GM23338 (cell line): ENCODE measurements at regions not wholly inside any gene's neighbourhood (a gene's known extent, or its start where the extent isn't known, plus 50 kb on each side); places are given as distances from the start of the nearest gene placed in this dataset.

Experiments
- ATAC-seq: fragments of 200-7000 bp; cut with Tn5 transposase; 3 replicates; pipeline ENCODE4 v1.9.1; 2020
- DNase-seq: peaks from one replicate; pipeline ENCODE4 v3.0.0-alpha.2; 2015; ENCODE audit warnings: low spot score
- H2AFZ ChIP-seq: fragments of 200-600 bp; sonication (generic); 2 replicates; pipeline ENCODE4 v1.8.0; 2016; ENCODE audit warnings: antibody characterized with exemption, mild to moderate bottlenecking, moderate library complexity
- H3F3A ChIP-seq: fragments of 200-600 bp; sonication (generic); replicated peaks from 2 replicates; pipeline ENCODE4 v1.8.0; 2017; ENCODE audit warnings: antibody characterized with exemption, mixed run types, low read depth
- H3K27ac ChIP-seq: fragments of 200-600 bp; sonication (generic); 2 replicates; pipeline ENCODE4 v1.6.1; 2016; ENCODE audit warnings: low read depth
- H3K27me3 ChIP-seq: fragments of 200-600 bp; sonication (generic); 2 replicates; pipeline ENCODE4 v1.8.0; 2016; ENCODE audit warnings: mild to moderate bottlenecking, mixed run types, moderate library complexity; ENCODE audit not compliant: insufficient read depth
- H3K36me3 ChIP-seq: fragments of 200-600 bp; sonication (generic); 2 replicates; pipeline ENCODE4 v1.8.0; 2016; ENCODE audit warnings: mild to moderate bottlenecking; ENCODE audit not compliant: insufficient read depth
- H3K4me1 ChIP-seq: fragments of 200-600 bp; sonication (generic); 2 replicates; pipeline ENCODE4 v1.8.0; 2016; ENCODE audit warnings: mild to moderate bottlenecking, moderate library complexity; ENCODE audit not compliant: insufficient read depth
- H3K4me2 ChIP-seq: fragments of 200-600 bp; sonication (generic); 2 replicates; pipeline ENCODE4 v1.7.1; 2017; ENCODE audit warnings: mixed run types
- H3K4me3 ChIP-seq: fragments of 200-600 bp; sonication (generic); 2 replicates; pipeline ENCODE4 v1.6.1; 2016; ENCODE audit warnings: mixed run types
- H3K79me2 ChIP-seq: fragments of 200-600 bp; sonication (generic); replicated peaks from 2 replicates; pipeline ENCODE4 v1.8.0; 2017; ENCODE audit warnings: mild to moderate bottlenecking; ENCODE audit not compliant: insufficient read depth
- H3K9me2 ChIP-seq: fragments of 200-600 bp; sonication (generic); 2 replicates; pipeline ENCODE4 v1.8.0; 2017; ENCODE audit not compliant: insufficient read depth
- H4K20me1 ChIP-seq: fragments of 200-600 bp; sonication (generic); replicated peaks from 2 replicates; pipeline ENCODE4 v1.8.0; 2017; ENCODE audit warnings: mild to moderate bottlenecking; ENCODE audit not compliant: insufficient read depth
- H3K27ac Mint-ChIP-seq: 2 replicates; pipeline ENCODE4 v1.8.0; 2020; ENCODE audit warnings: inconsistent platforms, mild to moderate bottlenecking, moderate library complexity, mixed read lengths
- H3K27me3 Mint-ChIP-seq: 3 replicates; pipeline ENCODE4 v1.8.0; 2022; ENCODE audit warnings: low read depth, mild to moderate bottlenecking, moderate library complexity, mixed read lengths, inconsistent platforms; ENCODE audit not compliant: insufficient read depth, poor library complexity
- H3K36me3 Mint-ChIP-seq: 3 replicates; pipeline ENCODE4 v1.8.0; 2021; ENCODE audit warnings: low read depth, mild to moderate bottlenecking, inconsistent platforms, moderate library complexity, mixed read lengths
- H3K4me1 Mint-ChIP-seq: 3 replicates; pipeline ENCODE4 v1.8.0; 2020; ENCODE audit warnings: mild to moderate bottlenecking, inconsistent platforms, mixed read lengths
- H3K4me3 Mint-ChIP-seq: 3 replicates; pipeline ENCODE4 v1.8.0; 2021; ENCODE audit warnings: moderate library complexity, mild to moderate bottlenecking, inconsistent platforms, mixed read lengths
- H3K9me3 Mint-ChIP-seq: 3 replicates; pipeline ENCODE4 v1.8.0; 2020; ENCODE audit warnings: moderate library complexity, mild to moderate bottlenecking, inconsistent platforms, mixed read lengths
- CREB1 ChIP-seq: fragments of 250-450 bp; sonication (Bioruptor Pico); IDR thresholded peaks from 2 replicates; pipeline ENCODE4 v1.5.0; 2020; ENCODE audit warnings: low read depth, mild to moderate bottlenecking, moderate library complexity
- CTCF ChIP-seq, 2 experiments: fragments of 200-600 bp in 1 of 2; sonication (generic) in 1 of 2; conservative IDR thresholded peaks; 2 replicates each; pipeline versions ENCODE4 v1.5.1 to v1.6.1; 2016 to 2017; ENCODE audit warnings: antibody characterized with exemption in 2 of 2, low read depth in 2 of 2, mild to moderate bottlenecking in 2 of 2, moderate library complexity in 1 of 2
- ETS1 ChIP-seq: IDR thresholded peaks from 2 replicates; pipeline ENCODE4 v1.6.1; 2016; ENCODE audit warnings: antibody characterized with exemption
- EZH2 ChIP-seq: fragments of 200-600 bp; sonication (generic); IDR thresholded peaks from one replicate; pipeline ENCODE4 v1.8.0; 2017; ENCODE audit warnings: antibody characterized with exemption, mild to moderate bottlenecking, low read depth; ENCODE audit not compliant: unreplicated experiment
- EZH2phosphoT487 ChIP-seq: fragments of 200-600 bp; sonication (generic); IDR thresholded peaks from one replicate; pipeline ENCODE4 v1.8.1; 2018; ENCODE audit warnings: antibody characterized with exemption; ENCODE audit not compliant: unreplicated experiment
- JUNB ChIP-seq: IDR thresholded peaks from one replicate; pipeline ENCODE4 v1.6.1; 2016; ENCODE audit warnings: antibody characterized with exemption; ENCODE audit not compliant: unreplicated experiment
- NANOG ChIP-seq: IDR thresholded peaks from 2 replicates; pipeline ENCODE4 v1.6.1; 2016; ENCODE audit warnings: antibody characterized with exemption, borderline replicate concordance
- POLR2AphosphoS5 ChIP-seq: IDR thresholded peaks from 2 replicates; pipeline ENCODE4 v1.6.1; 2016; ENCODE audit warnings: antibody characterized with exemption, low read depth
- REST ChIP-seq: IDR thresholded peaks from one replicate; pipeline ENCODE4 v1.6.1; 2018; ENCODE audit warnings: antibody characterized with exemption; ENCODE audit not compliant: unreplicated experiment
- STAT1 ChIP-seq: IDR thresholded peaks from one replicate; pipeline ENCODE4 v1.6.1; 2016; ENCODE audit warnings: antibody characterized with exemption; ENCODE audit not compliant: unreplicated experiment
- ZNF114 ChIP-seq: fragments of 250-450 bp; sonication (Bioruptor Pico); IDR thresholded peaks from 2 replicates; pipeline ENCODE4 v1.5.0; 2020; ENCODE audit warnings: mild to moderate bottlenecking, moderate library complexity
- ZNF331 ChIP-seq: fragments of 250-450 bp; sonication (Bioruptor Pico); IDR thresholded peaks from 2 replicates; pipeline ENCODE4 v1.5.0; 2020; ENCODE audit warnings: low read depth, mild to moderate bottlenecking, moderate library complexity
- ZNF462 ChIP-seq: fragments of 250-450 bp; sonication (Bioruptor Pico); IDR thresholded peaks from 2 replicates; pipeline ENCODE4 v1.5.0; 2020; ENCODE audit warnings: mild to moderate bottlenecking, moderate library complexity

- Histone ChIP-seq H3K4me1 (no peaks in the 10 kb centered on the region), H3K4me3 (no peak overlapping the region), H2AFZ (no peak overlapping the region), H4K20me1 (no peaks in the 10 kb centered on the region), H3K4me2 (no peak overlapping the region), H3K9me2 (peaks cover 3% of the 10 kb centered on the region), H3K36me3 (no peaks in the 10 kb centered on the region), H3F3A (no peaks in the 10 kb centered on the region), H3K27me3 (no peaks in the 10 kb centered on the region), H3K27ac (no peak overlapping the region), H3K79me2 (no peaks in the 10 kb centered on the region)
- H3K27ac Mint-ChIP-seq = no peak overlapping the region
- peaks cover 7% of the 10 kb centered on the region; the same call in 2 of the 3 replicates for H3K4me1 Mint-ChIP-seq
- peaks cover 2% of the 10 kb centered on the region for H3K27me3 Mint-ChIP-seq
- no peaks in the 10 kb centered on the region for H3K36me3 Mint-ChIP-seq
- DNase-seq (no peak), ATAC-seq (no peak)
- no peak overlapping the region for H3K4me3 Mint-ChIP-seq
- TF ChIP-seq POLR2AphosphoS5 (no peak), ETS1 (no peak), EZH2phosphoT487 (no peak), CREB1 (no peak), STAT1 (no peak), CTCF (conservative IDR thresholded peaks at IDR 0.05; ENCODE audit: low read depth in 2 of 2) (no peak), ZNF462 (no peak), REST (no peak), ZNF331 (CRISPR knock-in tag) (no peak), JUNB (no peak), EZH2 (no peak), NANOG (no peak), ZNF114 (CRISPR knock-in tag) (no peak)
- H3K9me3 Mint-ChIP-seq = peaks cover 3% of the 10 kb centered on the region; the same call in 1 of the 3 replicates
These were observed 162.0 kb upstream of the FAM13C start for GRCh38 chr10:59524348-59524747.
